Upper lobe of left lung (tissue), 6 donors: ENCODE measurements at regions not wholly inside any gene's neighbourhood (a gene's known extent, or its start where the extent isn't known, plus 50 kb on each side); places are given as distances from the start of the nearest gene placed in this dataset.

ENCODE experiments used
- ATAC-seq, 2 donors: fragments of 200-7000 bp; cut with Tn5 transposase; one replicate each; pipeline ENCODE4 v1.9.1; 2022; ENCODE audit warnings: mild to moderate bottlenecking in 2 of 2, moderate library complexity in 2 of 2; ENCODE audit not compliant: low FRiP score in 2 of 2
- DNase-seq, 2 donors: peaks; one replicate each; pipeline ENCODE4 v3.0.0-alpha.2; 2019 to 2020
- H3K27ac ChIP-seq, 4 donors: fragments of 200-600 bp; sonication (generic); one replicate each; pipeline ENCODE4 v1.5.1; 2016 to 2019
- H3K27me3 ChIP-seq, 4 donors: fragments of 200-600 bp; sonication (generic); one replicate each; pipeline ENCODE4 v1.5.1; 2017 to 2019
- H3K36me3 ChIP-seq, 4 donors: fragments of 200-600 bp; sonication (generic); one replicate each; pipeline ENCODE4 v1.5.1; 2016 to 2019
- H3K4me1 ChIP-seq, 4 donors: fragments of 200-600 bp; sonication (generic); one replicate each; pipeline ENCODE4 v1.5.1; 2018 to 2019
- H3K4me3 ChIP-seq, 4 donors: fragments of 200-600 bp; sonication (generic); one replicate each; pipeline ENCODE4 v1.5.1; 2017 to 2019; ENCODE audit warnings: mild to moderate bottlenecking in 2 of 4, moderate library complexity in 1 of 4
- H3K9me3 ChIP-seq, 4 donors: fragments of 200-600 bp; sonication (generic); one replicate each; pipeline ENCODE4 v1.5.1; 2018 to 2019
- EP300 ChIP-seq, 4 donors: sonication (generic); formaldehyde crosslinking; IDR thresholded peaks; one replicate each; pipeline ENCODE4 v1.5.1; 2017; ENCODE audit warnings: antibody characterized with exemption in 4 of 4, control low read depth in 2 of 4
- POLR2A ChIP-seq, 4 donors: fragments of 450-650 bp; IDR thresholded peaks; one replicate each; pipeline ENCODE4 v1.5.1; 2016 to 2017; ENCODE audit warnings: antibody characterized with exemption in 4 of 4, mild to moderate bottlenecking in 2 of 4
- POLR2AphosphoS5 ChIP-seq, 2 donors: sonication (generic); formaldehyde crosslinking; IDR thresholded peaks; one replicate each; pipeline ENCODE4 v1.5.1; 2017; ENCODE audit warnings: antibody characterized with exemption in 2 of 2
- WGBS, 2 donors: methylation state at CpG; one replicate each; pipeline ENCODE4 v1.1.5; 2017 to 2018; 5-methylcytosine and 5-hydroxymethylcytosine counted together
- TF ChIP-seq, protein P1 (sequence below), 6 experiments: fragments of 450-650 bp in 4 of 6; fragments of 200-600 bp in 2 of 6; sonication (generic) in 2 of 6; IDR thresholded peaks; one replicate each; pipeline ENCODE4 v1.5.1; 2016 to 2019; ENCODE audit warnings: antibody characterized with exemption in 6 of 6
- donor health status: DM: no; HTN: no; CAD: no; lungs with moderate emphysema.
- donor health status: DM: no; HTN: yes; CAD: no; lungs with severe emphysema.

DNA sequence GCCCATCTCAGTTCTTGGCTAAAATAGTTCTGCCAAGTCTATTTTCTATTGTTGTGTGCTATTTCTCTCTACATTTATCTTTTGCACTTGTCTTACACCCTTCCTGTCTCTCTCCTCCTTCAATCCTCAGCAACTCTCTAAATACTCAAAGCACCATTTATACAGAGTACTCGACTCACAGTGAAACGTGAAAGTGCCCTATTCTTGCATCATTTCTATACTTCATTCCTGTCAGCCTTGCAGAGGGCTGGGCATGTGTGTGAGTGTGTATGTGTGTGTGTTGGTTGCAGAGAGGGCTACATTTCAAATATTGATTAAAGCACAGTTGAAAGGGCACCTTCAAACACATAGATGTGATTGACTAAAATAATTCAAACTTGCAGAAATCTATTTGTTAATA lies 373.2 kb upstream of the MANEA start:
- ATAC-seq (no peak), DNase-seq (no peak)
- TF ChIP-seq, protein P1, sequence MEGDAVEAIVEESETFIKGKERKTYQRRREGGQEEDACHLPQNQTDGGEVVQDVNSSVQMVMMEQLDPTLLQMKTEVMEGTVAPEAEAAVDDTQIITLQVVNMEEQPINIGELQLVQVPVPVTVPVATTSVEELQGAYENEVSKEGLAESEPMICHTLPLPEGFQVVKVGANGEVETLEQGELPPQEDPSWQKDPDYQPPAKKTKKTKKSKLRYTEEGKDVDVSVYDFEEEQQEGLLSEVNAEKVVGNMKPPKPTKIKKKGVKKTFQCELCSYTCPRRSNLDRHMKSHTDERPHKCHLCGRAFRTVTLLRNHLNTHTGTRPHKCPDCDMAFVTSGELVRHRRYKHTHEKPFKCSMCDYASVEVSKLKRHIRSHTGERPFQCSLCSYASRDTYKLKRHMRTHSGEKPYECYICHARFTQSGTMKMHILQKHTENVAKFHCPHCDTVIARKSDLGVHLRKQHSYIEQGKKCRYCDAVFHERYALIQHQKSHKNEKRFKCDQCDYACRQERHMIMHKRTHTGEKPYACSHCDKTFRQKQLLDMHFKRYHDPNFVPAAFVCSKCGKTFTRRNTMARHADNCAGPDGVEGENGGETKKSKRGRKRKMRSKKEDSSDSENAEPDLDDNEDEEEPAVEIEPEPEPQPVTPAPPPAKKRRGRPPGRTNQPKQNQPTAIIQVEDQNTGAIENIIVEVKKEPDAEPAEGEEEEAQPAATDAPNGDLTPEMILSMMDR (IDR thresholded peaks at IDR 0.05) = no peak
- no peak for TF ChIP-seq POLR2AphosphoS5 (IDR thresholded peaks at IDR 0.05)
- TF ChIP-seq EP300 (IDR thresholded peaks at IDR 0.05) = no peak
- no peak for TF ChIP-seq POLR2A (IDR thresholded peaks at IDR 0.05)
- Histone ChIP-seq H3K4me3 (no peak overlapping the region), H3K9me3 (no peaks in the 10 kb centered on the region), H3K27ac (no peak overlapping the region), H3K36me3 (no peaks in the 10 kb centered on the region), H3K27me3 (no peaks in the 10 kb centered on the region), H3K4me1 (no peaks in the 10 kb centered on the region)
- WGBS, 2 donors = 37 to 48% methylated on average over 2 of the region's 2 CpGs

DNA sequence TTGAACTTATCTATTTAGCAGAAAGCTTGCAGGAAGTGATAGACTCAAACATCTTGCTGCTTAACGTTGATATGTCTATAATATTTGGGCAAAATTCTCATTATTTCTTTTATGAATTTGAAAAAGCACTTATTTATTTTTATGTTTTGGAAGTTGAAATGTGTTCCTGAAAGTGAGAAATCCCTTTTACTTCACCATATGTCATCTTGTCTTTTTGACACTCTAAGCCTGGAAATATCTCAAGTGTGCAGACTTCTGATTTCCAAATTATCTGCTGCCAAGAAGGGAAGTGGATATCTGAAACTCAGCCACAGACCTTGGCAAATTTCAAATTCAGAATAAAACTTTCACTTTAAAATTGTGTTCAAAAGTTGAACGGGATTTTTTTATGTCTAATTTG lies 368.7 kb upstream of the MANEA start:
- DNase-seq = no peak
- TF ChIP-seq POLR2AphosphoS5 (IDR thresholded peaks at IDR 0.05) (no peak), EP300 (IDR thresholded peaks at IDR 0.05) (no peak), POLR2A (IDR thresholded peaks at IDR 0.05) (no peak)
- TF ChIP-seq, protein P1 (IDR thresholded peaks at IDR 0.05) = no peak
- 43 to 58% methylated on average over 2 of the region's 2 CpGs for WGBS, 2 donors
- Histone ChIP-seq H3K4me3 (no peak overlapping the region), H3K36me3 (no peaks in the 10 kb centered on the region), H3K27me3 (no peaks in the 10 kb centered on the region), H3K9me3 (no peaks in the 10 kb centered on the region), H3K4me1 (no peaks in the 10 kb centered on the region), H3K27ac (no peak overlapping the region)
- ATAC-seq = no peak

DNA sequence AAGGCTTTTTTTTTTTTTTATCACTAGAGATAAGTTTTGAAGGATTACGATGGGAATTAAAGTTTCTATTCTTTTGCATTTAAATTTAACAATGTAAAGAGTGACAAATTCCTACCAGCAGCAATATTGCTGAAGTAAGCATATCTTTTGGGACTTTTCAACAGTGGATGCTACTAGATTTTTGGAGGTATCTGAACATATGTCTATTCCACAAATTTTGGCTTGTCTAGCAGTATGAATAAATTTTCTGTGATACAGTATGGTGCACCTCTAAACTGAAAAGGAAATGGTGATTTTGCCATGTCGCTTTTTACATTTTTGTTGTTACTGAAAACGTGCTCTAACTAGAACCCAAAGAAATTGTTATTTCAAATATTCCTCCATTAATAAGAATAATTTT lies 368.3 kb upstream of the MANEA start:
- Histone ChIP-seq H3K27me3 (no peaks in the 10 kb centered on the region), H3K9me3 (no peaks in the 10 kb centered on the region), H3K36me3 (no peaks in the 10 kb centered on the region), H3K27ac (no peak overlapping the region), H3K4me1 (no peaks in the 10 kb centered on the region), H3K4me3 (no peak overlapping the region)
- TF ChIP-seq EP300 (IDR thresholded peaks at IDR 0.05) = no peak
- no peak for TF ChIP-seq POLR2A (IDR thresholded peaks at IDR 0.05)
- TF ChIP-seq, protein P1 (IDR thresholded peaks at IDR 0.05) = no peak
- TF ChIP-seq POLR2AphosphoS5 (IDR thresholded peaks at IDR 0.05) = no peak
- DNase-seq = no peak
- 84 to 89% methylated on average over 3 of the region's 3 CpGs for WGBS, 2 donors
- ATAC-seq = no peak

DNA sequence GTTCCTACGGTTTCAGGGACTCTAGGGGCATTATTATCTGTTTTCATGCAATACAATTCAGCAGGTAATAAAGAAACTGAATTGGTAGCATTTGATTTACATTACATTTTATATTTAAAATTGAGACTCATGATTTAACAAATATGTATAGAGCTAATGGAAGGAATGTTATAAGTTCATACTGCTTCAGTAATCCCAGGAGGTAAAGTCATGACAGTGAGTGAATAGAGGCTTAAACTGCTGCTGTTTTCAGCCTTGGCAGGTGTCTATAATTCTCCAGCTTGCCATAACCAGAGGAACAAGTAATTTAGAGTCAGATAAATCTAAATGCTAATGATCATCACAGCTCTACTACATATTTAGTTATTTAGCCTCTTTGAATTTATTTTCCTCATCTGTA lies 360.8 kb upstream of the MANEA start:
- Histone ChIP-seq H3K4me1 (no peaks in the 10 kb centered on the region), H3K4me3 (no peak overlapping the region), H3K36me3 (no peaks in the 10 kb centered on the region), H3K9me3 (no peaks in the 10 kb centered on the region), H3K27me3 (no peaks in the 10 kb centered on the region), H3K27ac (no peak overlapping the region)
- 56 to 62% methylated on average over 1 of the region's 1 CpG for WGBS, 2 donors
- ATAC-seq (no peak), DNase-seq (no peak)
- TF ChIP-seq POLR2AphosphoS5 (IDR thresholded peaks at IDR 0.05) = no peak
- no peak for TF ChIP-seq POLR2A (IDR thresholded peaks at IDR 0.05)
- TF ChIP-seq, protein P1 (IDR thresholded peaks at IDR 0.05) = no peak
- TF ChIP-seq EP300 (IDR thresholded peaks at IDR 0.05) = no peak

DNA sequence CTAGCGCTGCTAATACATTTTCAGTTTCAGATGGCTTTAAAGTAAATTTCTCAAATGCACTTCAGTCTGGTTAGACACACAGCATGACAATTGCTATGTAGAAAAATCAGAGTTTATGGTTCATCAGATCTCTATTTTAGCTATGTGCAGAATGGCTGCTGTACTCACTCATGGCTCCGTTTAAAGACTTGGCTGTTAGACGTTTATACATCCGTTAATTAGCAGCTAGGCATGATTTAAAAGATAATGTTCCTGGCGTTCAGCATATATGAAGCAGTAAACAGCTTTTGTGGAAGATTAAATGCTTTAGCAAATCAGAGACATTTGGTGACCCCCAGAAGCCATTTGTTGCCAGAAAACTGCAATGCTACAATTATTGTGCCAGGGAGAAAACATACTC lies 350.0 kb upstream of the MANEA start:
- Histone ChIP-seq H3K36me3 (no peaks in the 10 kb centered on the region), H3K27me3 (no peaks in the 10 kb centered on the region), H3K27ac (no peak overlapping the region), H3K9me3 (no peaks in the 10 kb centered on the region), H3K4me3 (no peak overlapping the region), H3K4me1 (no peaks in the 10 kb centered on the region)
- ATAC-seq = no peak
- no peak for TF ChIP-seq POLR2A (IDR thresholded peaks at IDR 0.05)
- DNase-seq = no peak
- WGBS, 2 donors = 30 to 37% methylated on average over 5 of the region's 5 CpGs
